GM12892 (cell line): ENCODE measurements at regions not wholly inside any gene's neighbourhood (a gene's known extent, or its start where the extent isn't known, plus 50 kb on each side); places are given as distances from the start of the nearest gene placed in this dataset.

Source experiments
- POLR2A ChIP-seq: IDR thresholded peaks from 2 replicates; pipeline ENCODE4 v1.6.1; 2011; ENCODE audit warnings: low read depth, low read length, control low read depth
- POLR2AphosphoS5 ChIP-seq: IDR thresholded peaks from 2 replicates; pipeline ENCODE4 v1.6.1; 2011; ENCODE audit warnings: low read depth, low read length, control low read depth
- TAF1 ChIP-seq: IDR thresholded peaks from 2 replicates; pipeline ENCODE4 v1.6.1; 2011; ENCODE audit warnings: low read depth, mild to moderate bottlenecking, control low read depth, low read length, borderline replicate concordance

DNA sequence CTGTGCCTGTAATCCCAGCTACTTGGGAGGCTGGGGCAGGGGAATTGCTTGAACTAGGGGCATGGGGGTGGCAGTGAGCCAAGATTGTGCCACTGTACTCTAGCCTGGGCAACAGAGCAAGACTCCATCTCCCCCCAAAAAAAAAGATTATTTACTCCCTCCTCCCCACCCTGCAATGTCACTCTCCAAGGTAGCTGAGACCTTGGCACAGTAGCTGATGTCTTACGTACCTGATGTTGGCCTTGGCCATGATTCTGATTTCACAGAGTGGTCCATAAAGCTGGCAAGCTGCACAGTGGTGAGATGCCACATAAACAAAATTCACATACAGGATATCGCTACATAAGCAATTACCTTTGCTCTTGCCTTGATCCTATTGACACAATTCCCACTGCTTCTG lies 108.5 kb downstream of the CAVIN4 start:
- TF ChIP-seq POLR2A (no peak), POLR2AphosphoS5 (no peak), TAF1 (no peak)
